Sigmoid colon (tissue), 6 donors: ENCODE measurements at regions not wholly inside any gene's neighbourhood (a gene's known extent, or its start where the extent isn't known, plus 50 kb on each side); places are given as distances from the start of the nearest gene placed in this dataset.

Source experiments
- DNase-seq: peaks from one replicate; pipeline ENCODE4 v3.0.0-alpha.2; 2019
- H3K27ac ChIP-seq, 4 donors: fragments of 200-600 bp; sonication (generic); one replicate each; pipeline ENCODE4 v1.5.1; 2016 to 2019; ENCODE audit warnings: mild to moderate bottlenecking in 1 of 4
- H3K27me3 ChIP-seq, 3 donors: fragments of 200-600 bp; sonication (generic); one replicate each; pipeline ENCODE4 v1.5.1; 2019; ENCODE audit warnings: mild to moderate bottlenecking in 1 of 3
- H3K36me3 ChIP-seq, 4 donors: fragments of 200-600 bp; sonication (generic); one replicate each; pipeline ENCODE4 v1.5.1; 2016 to 2019
- H3K4me1 ChIP-seq, 4 donors: fragments of 200-600 bp; sonication (generic); one replicate each; pipeline ENCODE4 v1.5.1; 2017 to 2019
- H3K4me3 ChIP-seq, 4 donors: fragments of 200-600 bp; sonication (generic); one replicate each; pipeline ENCODE4 v1.5.1; 2017 to 2019; ENCODE audit warnings: mild to moderate bottlenecking in 2 of 4, moderate library complexity in 1 of 4
- H3K9me3 ChIP-seq, 4 donors: fragments of 200-600 bp in 3 of 4; sonication (generic) in 3 of 4; one replicate each; pipeline versions ENCODE4 v1.5.1 to v1.6.1; 2013 to 2019
- EP300 ChIP-seq, 4 donors: sonication (generic); formaldehyde crosslinking; IDR thresholded peaks; one replicate each; pipeline ENCODE4 v1.6.1; 2017; ENCODE audit warnings: antibody characterized with exemption in 4 of 4
- POLR2A ChIP-seq, 2 donors: fragments of 450-650 bp; IDR thresholded peaks; one replicate each; pipeline ENCODE4 v1.6.1; 2016; ENCODE audit warnings: antibody characterized with exemption in 2 of 2, mild to moderate bottlenecking in 2 of 2, moderate library complexity in 2 of 2
- POLR2AphosphoS5 ChIP-seq, 4 donors: sonication (generic); formaldehyde crosslinking; IDR thresholded peaks; one replicate each; pipeline ENCODE4 v1.6.1; 2017; ENCODE audit warnings: antibody characterized with exemption in 4 of 4
- WGBS, 2 donors: extraction: QIAGEN DNeasy Blood & Tissue Kit; methylation state at CpG; one replicate each; pipeline ENCODE4 v1.1.7; 2013; 5-methylcytosine and 5-hydroxymethylcytosine counted together
- intact Hi-C: fragments of 100-400 bp; cut with DNase I; formaldehyde crosslinking; loops from one replicate; pipeline ENCODE4 v1.15.1; 2023
- TF ChIP-seq, protein P1 (sequence below), 4 experiments: fragments of 450-650 bp in 3 of 4; fragments of 200-600 bp in 1 of 4; IDR thresholded peaks; one replicate each; pipeline ENCODE4 v1.5.1; 2016 to 2019; ENCODE audit warnings: antibody characterized with exemption in 4 of 4, mild to moderate bottlenecking in 3 of 4, moderate library complexity in 2 of 4
- donor health status: healthy with polysubstance abuse.
- donor health status: healthy.

GRCh38 chr1:63223426-63223825 is 98.9 kb upstream of the FOXD3 start:
- 25 to 71% methylated on average over 4 of the region's 4 CpGs for WGBS, 2 donors
- H3K9me3 ChIP-seq = no peaks in the 10 kb centered on the region
- no peak overlapping the region for H3K27ac ChIP-seq
- intact Hi-C loops = no loop called here
- H3K27me3 ChIP-seq = no peaks in the 10 kb centered on the region
- H3K4me1 ChIP-seq = no peaks in the 10 kb centered on the region
- no peaks in the 10 kb centered on the region for H3K36me3 ChIP-seq
- DNase-seq = no peak
- no peak overlapping the region for H3K4me3 ChIP-seq
- TF ChIP-seq EP300 (IDR thresholded peaks at IDR 0.05) (no peak), POLR2AphosphoS5 (IDR thresholded peaks at IDR 0.05) (no peak), POLR2A (IDR thresholded peaks at IDR 0.05) (no peak)
- TF ChIP-seq, protein P1, sequence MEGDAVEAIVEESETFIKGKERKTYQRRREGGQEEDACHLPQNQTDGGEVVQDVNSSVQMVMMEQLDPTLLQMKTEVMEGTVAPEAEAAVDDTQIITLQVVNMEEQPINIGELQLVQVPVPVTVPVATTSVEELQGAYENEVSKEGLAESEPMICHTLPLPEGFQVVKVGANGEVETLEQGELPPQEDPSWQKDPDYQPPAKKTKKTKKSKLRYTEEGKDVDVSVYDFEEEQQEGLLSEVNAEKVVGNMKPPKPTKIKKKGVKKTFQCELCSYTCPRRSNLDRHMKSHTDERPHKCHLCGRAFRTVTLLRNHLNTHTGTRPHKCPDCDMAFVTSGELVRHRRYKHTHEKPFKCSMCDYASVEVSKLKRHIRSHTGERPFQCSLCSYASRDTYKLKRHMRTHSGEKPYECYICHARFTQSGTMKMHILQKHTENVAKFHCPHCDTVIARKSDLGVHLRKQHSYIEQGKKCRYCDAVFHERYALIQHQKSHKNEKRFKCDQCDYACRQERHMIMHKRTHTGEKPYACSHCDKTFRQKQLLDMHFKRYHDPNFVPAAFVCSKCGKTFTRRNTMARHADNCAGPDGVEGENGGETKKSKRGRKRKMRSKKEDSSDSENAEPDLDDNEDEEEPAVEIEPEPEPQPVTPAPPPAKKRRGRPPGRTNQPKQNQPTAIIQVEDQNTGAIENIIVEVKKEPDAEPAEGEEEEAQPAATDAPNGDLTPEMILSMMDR (IDR thresholded peaks at IDR 0.05) = no peak

GRCh38 chr1:63230722-63231121 is 91.6 kb upstream of the FOXD3 start:
- no peak overlapping the region for H3K4me3 ChIP-seq
- DNase-seq = no peak
- H3K9me3 ChIP-seq = peaks cover 0 to 8% (median 0%) of the 10 kb centered on the region in 4 donors
- no peak for TF ChIP-seq EP300 (IDR thresholded peaks at IDR 0.05)
- no peak for TF ChIP-seq POLR2A (IDR thresholded peaks at IDR 0.05)
- no peak for TF ChIP-seq POLR2AphosphoS5 (IDR thresholded peaks at IDR 0.05)
- TF ChIP-seq, protein P1 (IDR thresholded peaks at IDR 0.05) = no peak
- WGBS, 2 donors = 93% methylated on average over 3 of the region's 3 CpGs
- intact Hi-C loops = no loop called here
- H3K27ac ChIP-seq = no peak overlapping the region
- H3K27me3 ChIP-seq = no peaks in the 10 kb centered on the region
- no peaks in the 10 kb centered on the region for H3K36me3 ChIP-seq
- H3K4me1 ChIP-seq = no peaks in the 10 kb centered on the region

DNA sequence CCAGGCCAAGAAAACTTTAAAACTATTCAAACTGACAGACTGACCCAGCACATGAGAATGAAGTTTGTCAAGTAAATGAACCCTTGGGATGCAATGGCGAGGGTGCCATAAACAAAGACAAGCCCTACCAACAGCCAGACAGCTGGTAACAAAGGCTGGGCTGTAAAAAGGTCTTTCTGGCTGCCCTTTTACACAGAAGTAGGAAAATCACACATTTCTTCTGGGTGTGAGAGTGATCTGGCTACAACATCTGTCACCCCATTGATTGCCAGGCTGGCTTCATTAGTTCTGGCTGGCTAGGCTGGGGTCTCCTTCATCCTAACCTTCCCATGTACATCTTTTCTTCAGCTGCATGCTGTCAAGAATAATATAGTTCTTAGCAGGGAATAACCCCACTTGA is 83.6 kb upstream of the FOXD3 start:
- Histone ChIP-seq H3K27me3 (no peaks in the 10 kb centered on the region), H3K4me1 (no peaks in the 10 kb centered on the region), H3K9me3 (peaks cover 0 to 8% (median 0%) of the 10 kb centered on the region in 4 donors), H3K27ac (no peak overlapping the region), H3K4me3 (no peak overlapping the region), H3K36me3 (no peaks in the 10 kb centered on the region)
- TF ChIP-seq, protein P1 (IDR thresholded peaks at IDR 0.05) = no peak
- TF ChIP-seq EP300 (IDR thresholded peaks at IDR 0.05) (no peak), POLR2A (IDR thresholded peaks at IDR 0.05) (no peak), POLR2AphosphoS5 (IDR thresholded peaks at IDR 0.05) (no peak)
- intact Hi-C loops = no loop called here
- WGBS, 2 donors = 29 to 48% methylated on average over 1 of the region's 1 CpG
- no peak for DNase-seq

DNA sequence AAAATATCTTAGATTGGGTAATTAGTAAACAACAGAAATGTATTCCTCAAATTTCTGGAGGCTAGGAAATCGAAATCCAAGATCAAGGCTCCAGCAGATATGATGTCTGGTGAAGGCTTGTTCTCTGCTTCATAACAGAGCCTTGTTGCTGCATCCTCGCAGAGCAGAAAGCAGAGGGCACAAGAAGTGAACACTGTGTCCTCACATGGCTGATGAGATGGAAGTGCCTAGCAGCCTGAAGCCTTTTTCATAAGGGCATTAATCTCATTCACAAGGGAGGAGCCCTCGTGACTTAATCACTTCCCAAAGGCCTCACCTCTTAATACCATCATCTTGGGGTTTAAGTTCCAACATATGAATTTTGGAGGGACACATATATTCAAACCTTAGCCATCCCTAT is 77.2 kb upstream of the FOXD3 start:
- H3K9me3 ChIP-seq = no peaks in the 10 kb centered on the region
- no peak overlapping the region for H3K27ac ChIP-seq
- no peak overlapping the region for H3K4me3 ChIP-seq
- no peaks in the 10 kb centered on the region for H3K36me3 ChIP-seq
- TF ChIP-seq, protein P1 (IDR thresholded peaks at IDR 0.05) = no peak
- TF ChIP-seq POLR2AphosphoS5 (IDR thresholded peaks at IDR 0.05) (no peak), EP300 (IDR thresholded peaks at IDR 0.05) (no peak), POLR2A (IDR thresholded peaks at IDR 0.05) (no peak)
- WGBS, 2 donors = 66 to 77% methylated on average over 3 of the region's 3 CpGs
- H3K27me3 ChIP-seq = no peaks in the 10 kb centered on the region
- intact Hi-C loops = no loop called here
- no peaks in the 10 kb centered on the region for H3K4me1 ChIP-seq
- no peak for DNase-seq

GRCh38 chr1:63248216-63248615 is 74.2 kb upstream of the FOXD3 start:
- TF ChIP-seq POLR2A (IDR thresholded peaks at IDR 0.05) (no peak), EP300 (IDR thresholded peaks at IDR 0.05) (no peak), POLR2AphosphoS5 (IDR thresholded peaks at IDR 0.05) (no peak)
- TF ChIP-seq, protein P1 (IDR thresholded peaks at IDR 0.05) = no peak
- H3K27me3 ChIP-seq = no peaks in the 10 kb centered on the region
- intact Hi-C loops = no loop called here
- DNase-seq = no peak
- H3K9me3 ChIP-seq = no peaks in the 10 kb centered on the region
- 62 to 79% methylated on average over 1 of the region's 1 CpG for whole genome bisulfite sequencing, 2 donors
- H3K4me1 ChIP-seq = no peaks in the 10 kb centered on the region
- H3K36me3 ChIP-seq = no peaks in the 10 kb centered on the region
- H3K4me3 ChIP-seq = no peak overlapping the region
- H3K27ac ChIP-seq = no peak overlapping the region
